ENCODE measurements at regions not wholly inside any gene's neighbourhood (a gene's known extent, or its start where the extent isn't known, plus 50 kb on each side); places are given as distances from the start of the nearest gene placed in this dataset.

DNA sequence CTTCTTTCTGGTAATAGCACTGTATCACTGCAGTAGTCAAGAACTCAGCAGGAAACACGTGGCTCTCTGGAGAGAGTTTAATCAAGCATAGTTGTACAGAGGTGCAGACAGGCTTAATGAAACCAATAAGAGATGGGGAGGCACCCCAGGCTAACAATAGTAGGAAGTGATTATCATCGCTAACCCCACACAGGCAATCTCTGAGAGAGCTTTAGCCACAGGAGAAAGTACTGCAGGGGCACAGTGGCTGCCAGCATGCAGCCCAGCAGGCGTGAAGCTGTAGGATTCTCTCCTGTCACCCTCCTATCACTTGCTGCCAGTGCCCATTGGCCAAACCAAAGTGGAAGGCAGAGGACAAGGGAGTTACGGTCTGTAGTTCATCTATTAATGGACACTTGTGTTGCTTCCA lies 450.0 kb upstream of the RASGEF1B start:
- no peak for DNase-seq

DNA sequence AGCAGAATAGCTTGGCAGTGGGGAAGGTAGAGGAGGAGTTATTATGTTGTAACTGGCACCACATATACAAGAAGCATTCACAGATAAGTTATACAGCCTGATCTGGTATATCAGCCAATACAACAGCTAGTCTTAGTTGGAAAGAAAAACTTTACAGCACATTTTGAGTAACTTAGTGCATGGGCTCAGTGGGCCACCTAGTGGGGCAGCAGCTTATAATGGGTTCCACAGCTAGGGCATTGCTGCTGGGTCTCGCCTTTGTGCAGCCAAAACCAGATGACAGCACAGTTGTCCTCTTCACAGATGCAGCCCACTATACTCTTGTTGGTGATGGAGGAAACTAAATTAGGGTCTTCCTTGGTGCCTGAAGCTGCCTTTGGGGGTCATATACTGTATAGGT lies 448.1 kb upstream of the RASGEF1B start:
- DNase-seq = no peak

DNA sequence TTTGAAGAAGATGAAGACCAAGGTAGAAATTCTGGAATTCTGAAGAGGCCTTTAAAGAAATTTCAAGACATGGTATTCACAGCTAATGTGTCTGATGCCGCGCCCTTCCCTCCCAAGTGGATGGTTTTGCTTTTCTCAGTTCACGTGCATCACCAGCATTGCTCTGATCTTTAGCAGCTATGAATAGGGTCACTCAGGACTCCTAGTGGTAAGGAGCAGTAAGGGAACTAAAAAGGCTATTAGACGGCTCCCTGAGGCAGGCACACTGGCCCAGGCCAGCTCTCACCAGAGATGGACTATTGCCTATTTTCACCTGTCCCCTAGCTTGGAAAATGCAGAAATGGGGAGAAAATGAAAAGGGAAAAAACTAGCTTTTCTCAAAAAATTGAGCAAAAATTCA lies 447.5 kb upstream of the RASGEF1B start:
- no peak for DNase-seq

DNA sequence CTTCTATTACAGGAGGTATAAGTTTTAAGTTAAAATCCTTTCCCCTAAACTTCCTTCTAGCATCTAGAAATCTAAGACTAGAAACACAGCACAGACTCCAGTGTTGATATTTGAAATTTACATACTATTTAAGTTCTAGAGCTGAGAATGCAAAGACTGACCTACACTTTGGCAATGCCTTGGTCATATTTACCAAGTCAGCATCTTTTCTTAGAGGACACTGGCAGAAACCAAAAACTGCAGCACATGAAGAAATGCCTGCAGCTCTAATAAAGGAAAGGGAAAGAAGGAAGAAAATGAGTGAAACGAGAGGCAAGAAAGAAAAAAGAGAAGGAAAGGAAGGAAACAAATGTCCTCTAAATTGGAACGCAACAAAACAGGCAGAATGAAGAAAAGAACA lies 443.7 kb upstream of the RASGEF1B start:
- no peak for DNase-seq

DNA sequence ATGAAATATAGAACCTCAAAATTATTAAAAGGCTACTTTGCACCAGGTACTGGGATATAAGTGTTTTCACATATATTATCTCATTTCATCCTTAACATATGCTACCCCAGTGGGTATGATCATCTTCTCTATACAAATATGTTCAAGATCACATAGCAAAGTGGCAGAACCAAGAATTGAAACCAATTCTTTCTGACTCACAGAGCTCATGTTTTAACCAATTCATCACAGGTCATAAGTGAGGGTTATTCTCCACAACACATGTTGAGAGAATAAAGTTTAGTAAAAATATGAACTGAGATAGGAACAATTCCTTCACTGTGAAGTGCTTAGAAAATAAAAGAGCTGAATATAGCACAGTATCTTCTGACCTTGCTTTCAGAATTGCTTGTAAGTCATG lies 442.9 kb upstream of the RASGEF1B start:
- DNase-seq = no peak

DNA sequence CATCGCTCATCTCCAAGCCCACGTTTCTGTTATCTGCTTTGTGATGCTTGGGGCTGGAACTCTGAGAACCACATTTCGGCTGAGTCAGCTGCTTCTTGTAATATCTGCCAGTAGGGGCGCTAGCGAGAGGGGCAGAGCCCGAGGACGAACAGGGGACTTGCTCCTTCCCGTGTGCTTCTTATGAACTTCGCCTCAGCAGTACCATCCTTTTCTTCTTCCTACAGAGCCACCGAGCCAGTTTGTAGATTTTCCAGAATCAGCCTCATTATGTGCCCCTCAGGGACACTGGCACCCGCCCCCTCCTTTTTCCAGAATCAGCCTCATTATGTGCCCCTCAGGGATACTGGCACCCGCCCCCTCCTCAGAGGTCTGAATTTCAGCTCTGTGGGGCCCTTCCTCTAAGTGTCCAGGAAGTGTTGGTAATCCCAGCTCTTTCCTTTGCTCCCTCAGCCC lies 441.7 kb upstream of the RASGEF1B start:
- DNase-seq = peak; percentile 58

DNA sequence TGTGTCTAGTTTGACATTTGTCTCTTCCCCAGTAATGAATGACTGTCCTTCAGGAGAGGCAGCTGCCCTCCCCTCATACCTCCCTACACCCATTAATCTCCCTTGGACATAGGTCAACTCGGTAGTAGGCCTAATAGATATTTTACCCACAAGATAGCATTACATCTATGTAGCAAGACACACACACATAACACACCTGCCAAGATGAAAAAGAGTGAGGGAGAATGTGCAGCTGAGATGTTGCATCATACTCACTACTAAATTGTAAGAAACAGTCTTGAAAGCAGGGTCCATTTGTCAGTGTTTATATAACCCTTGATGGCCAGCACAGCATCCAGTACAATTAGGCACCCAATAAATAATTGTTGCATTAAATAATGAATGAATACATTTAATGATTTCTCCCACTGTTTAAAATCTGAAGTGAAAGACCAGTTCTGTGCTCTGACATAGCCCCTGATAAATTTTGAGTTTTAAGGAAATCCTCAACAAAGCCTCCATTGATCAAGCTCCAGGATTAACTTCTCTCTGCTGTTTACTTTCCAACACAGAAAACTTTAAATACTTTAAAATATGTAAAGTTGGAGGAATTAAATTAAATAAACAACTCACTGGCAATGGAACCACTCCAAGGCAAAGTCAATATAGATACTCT lies 440.8 kb upstream of the RASGEF1B start:
- no peak for DNase-seq

DNA sequence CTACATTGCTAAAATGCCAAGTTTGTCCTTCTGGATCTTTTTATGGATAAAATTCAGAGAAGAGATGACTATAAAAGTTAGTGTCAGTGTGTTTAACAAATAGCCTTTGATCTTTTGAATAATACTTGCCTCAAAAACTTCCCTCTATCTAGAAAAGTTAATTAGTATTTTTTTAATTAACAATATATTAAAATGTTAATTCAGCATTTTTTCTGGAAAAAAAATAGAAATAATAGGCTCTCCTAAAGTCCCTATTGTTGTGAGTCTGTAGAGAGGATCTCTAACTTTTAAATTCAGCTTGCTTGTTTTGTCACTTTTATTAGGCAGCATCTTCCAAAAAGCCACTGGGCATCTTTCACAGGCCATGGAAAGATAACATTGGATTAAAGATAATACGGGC lies 435.2 kb upstream of the RASGEF1B start:
- no peak for DNase-seq

DNA sequence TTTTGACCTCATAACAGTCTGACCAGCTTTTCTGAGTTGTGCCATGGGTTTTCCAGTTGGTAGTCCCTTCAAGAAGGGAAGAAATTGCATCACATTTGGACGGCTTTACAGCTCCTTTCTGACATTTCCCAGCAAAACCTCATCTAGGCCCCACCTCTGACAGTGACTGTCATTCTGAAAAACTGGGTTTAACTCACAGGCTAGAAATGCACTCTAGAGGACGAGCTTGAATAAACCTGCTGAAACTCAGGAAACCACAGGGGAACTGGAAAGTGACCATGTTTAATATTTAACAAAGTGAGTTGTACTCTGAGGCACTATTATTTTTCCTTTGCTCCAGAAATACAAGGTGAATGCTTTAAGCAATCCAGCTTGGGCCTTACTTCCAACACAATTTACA lies 434.3 kb upstream of the RASGEF1B start:
- no peak for DNase-seq

DNA sequence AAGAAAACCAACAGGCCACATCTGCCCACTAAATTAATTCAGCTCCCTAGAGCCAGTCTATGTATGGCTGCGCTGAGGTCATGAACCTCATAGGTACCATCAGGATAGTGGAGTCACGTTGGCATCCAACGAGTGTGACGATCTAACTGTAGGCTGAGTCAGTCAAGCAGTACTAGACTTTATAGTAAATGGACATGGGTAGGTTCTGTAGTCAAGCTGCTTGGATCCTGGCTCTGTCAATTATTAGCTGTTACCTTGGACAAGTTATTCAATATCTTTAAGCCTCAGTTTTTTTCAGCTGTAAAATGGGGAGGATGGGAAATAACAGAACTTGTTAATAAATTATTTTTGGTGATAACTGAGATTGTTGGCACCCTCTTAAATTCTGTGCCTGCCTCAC lies 432.4 kb upstream of the RASGEF1B start:
- DNase-seq = no peak

DNA sequence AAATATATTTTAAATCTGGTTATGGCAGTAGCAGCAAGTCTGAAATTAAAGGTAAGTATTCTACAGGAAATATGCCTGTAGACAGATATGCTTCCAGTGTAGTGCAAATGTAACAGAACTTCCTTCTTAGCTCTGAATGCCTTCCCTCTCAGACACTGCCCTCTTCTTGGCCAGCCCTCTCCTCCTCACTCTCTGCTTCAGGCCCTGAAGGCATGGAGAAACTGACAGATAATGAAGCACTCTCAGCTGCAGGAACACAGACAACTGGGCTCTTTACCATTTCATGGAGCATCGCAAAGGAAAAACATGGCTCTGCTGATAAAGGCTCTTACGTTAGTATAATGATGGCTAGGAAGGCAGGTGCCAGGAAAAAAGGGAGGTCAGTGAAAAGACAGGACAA lies 431.5 kb upstream of the RASGEF1B start:
- DNase-seq = no peak

DNA sequence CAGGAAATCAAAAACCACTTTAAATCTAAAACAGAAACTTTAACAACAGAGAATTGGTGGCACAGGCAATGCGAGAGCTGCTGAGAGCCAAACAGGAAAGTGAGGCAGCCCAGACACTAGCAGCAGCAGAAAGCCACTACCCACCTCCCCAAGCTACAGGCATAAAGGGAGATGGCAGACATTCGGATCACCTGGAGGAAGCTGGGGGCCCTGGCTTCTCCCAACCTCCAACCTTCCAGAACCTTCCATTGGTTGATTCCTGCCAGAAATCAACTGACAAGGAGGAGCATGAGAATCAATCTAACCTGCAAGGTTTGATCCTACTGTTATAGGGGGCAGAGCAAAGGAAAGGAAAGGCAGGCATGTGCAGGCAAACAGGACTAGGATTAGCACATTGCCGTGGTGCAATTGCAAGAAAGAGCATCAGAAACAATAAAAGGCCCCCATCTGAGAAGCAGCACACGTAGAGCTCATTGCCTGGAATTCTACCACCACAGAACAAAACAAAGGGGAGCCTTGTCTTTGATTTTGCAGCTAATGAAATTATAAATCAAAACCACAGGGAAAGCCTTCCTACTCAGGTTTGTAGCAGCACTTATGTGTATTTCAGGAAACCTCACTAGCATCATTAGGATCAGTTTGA lies 427.3 kb upstream of the RASGEF1B start:
- DNase-seq = no peak

DNA sequence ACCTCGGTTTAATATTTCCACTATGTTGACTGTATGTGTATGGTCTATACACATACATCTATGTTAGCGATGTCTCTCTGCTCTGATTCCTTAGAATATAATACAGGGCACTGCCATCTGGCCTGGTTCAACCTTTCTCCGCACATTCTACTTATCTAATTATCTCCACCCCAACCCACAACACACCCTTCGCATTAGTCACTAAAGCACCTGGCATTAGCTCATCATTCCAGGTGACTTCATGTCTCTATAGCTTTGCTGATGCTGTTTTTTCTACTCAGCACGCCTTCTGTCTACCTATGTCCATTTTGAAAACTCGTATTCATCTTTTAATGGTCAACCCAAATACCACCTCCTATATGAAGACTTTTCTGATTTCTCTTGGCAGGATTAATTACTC lies 425.2 kb upstream of the RASGEF1B start:
- no peak for DNase-seq

DNA sequence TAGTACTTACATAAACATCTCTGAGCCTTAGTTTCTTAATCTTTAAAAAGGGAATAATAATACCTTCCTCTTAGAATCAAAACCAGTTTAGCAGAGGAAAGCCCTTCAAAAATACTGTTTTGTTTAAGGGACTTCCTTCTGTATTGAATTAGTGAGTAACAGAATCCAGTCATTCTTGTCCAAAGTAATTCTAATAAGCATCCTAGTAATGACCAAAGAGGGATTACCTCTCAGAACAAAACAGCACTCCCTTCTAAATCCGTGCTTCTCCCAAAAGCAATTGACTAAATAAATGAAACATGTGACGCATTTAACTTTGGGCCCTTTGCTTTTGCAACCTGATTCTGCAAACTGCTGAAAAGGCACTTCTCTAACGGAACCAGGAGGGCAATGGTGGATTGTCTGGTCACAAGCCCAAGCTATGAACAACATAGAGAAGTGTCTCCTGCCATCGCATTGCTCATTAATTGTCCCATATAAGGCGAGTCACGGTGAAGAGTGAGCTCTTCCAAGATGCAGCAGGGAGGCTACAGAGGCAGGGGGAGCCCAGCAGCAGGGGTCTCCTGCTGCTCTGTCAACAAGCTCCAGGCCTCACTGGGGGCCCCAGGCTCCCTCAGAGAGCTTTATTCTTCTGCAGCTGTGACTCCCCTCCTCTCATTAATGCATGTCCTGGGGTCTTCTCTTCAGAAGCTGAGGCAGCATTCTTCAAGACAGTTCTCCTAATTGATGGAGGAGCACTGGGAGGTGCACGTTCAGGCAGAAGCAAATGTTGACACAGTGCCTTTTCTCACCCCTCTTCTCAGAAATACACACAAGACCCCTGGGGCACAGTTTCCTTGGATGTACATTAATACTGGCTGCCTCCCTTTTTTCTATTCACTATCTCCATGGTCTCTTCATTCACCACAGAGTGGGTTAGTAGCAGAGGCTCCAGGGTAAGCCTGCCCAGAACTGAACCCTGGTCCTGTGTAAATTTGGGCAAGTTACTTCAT lies 419.6 kb upstream of the RASGEF1B start:
- no peak for DNase-seq

DNA sequence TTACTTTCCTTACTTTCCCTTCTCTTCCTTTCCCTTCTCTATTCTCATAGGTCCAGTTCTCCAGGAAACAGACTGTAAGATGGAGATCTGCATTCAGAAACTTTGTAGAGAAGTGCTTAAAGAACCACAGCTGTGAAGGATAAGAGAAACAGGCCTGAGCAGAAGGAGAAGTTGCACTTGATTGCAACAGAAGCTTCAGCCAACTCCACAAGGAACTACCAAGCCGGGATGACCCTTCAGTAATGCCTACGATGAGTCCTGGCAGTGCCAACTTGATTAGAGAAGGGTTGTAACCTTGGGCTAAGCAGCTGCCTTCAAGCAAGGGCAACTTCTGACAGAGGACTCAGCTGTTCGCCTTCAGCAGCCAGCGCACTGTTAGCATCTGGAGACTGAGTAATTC lies 413.3 kb upstream of the RASGEF1B start:
- no peak for DNase-seq

DNA sequence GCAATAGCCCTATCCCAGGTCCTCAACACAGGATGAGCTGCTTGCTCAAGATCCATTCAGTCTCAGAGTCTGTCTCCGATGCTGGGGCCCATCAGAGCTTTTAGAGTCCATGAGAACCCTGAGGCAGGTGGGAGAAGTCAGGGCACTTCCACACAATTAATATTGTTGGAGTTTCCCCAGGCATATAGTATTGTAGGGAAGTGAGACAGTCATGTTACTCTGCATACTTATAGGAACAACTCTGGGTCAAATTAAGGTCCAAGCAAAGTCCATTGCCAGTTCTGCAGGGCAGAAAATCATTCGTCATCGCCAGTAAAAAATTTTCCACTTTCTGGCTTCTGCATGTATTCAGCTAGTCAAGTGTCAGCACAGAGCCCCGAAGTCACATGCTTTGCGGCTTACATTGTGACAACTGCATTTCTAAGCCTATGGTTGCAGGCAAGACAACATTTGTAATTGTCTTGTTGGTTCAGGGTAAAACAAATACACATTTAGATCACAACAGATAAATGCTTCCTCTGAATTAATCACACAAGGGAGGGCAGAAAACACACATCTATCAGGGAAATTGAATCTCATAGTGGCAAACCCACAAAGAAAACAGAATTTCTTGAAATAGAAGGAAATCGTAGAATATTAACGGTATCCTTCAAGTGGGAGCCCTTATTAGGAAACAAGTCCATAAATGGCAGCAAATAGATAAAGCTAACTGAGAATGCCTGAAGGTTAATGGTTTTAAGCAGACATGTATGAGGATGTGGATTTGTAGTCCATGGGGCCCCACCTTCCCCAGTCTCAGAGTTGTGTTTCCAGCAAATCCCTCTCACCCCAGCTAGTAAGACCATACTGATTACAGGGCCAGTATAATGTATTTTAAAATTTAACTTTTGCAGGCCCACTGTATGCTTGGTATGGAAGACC lies 412.1 kb upstream of the RASGEF1B start:
- no peak for DNase-seq

DNA sequence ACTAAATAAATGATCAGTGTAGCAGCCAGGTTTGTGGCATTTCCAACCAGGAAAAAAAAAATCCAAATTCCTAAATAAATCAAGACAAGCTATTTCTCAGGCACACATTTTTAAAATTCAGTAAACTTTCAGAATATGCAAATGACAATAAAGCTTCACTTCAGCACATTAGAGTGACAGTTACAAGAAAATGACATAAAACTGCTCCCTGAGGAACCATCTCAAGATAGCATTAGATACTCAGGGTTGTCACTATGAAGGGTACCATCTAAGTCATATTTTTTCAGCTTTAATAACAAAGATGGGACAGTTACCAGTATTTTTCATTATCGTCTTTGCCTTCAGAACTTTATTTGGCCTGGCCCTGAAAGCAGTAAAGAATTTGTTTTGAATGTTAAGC lies 411.3 kb upstream of the RASGEF1B start:
- no peak for DNase-seq

DNA sequence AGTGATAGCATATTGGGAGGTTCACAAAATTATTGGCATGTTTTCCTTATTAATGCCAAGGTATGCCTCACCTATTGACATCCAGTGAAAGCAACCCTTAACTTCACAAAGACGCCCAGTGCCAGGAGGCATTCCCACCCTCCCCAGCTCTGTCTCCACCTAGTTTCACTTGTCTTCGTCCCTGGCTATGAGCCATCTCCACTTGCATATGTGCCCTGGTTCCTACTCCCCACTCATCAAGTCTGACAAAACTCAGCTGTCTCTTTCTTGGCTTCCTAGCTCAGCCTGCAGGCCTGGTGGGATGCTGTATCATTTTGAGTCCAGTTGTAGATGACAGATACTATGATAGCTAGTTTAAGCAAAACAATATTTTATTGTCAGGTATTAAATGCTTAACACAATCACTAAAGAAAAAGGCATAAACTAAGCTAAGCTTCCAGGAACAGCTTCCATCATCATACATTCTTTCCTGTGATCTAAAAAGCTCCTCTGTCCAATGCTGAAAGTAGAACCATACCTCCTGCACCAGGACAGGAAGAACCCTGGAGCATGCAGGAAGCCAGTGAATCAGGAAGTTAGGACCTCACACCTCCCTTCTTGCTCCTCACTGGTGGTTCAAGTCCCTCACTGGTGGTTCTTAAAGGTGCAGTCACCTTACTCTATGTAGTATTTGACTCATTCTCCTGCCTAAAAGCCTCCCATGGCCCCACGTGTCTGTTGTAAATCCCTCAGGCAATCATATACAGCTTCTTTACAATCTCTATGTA lies 410.3 kb upstream of the RASGEF1B start:
- DNase-seq = no peak

DNA sequence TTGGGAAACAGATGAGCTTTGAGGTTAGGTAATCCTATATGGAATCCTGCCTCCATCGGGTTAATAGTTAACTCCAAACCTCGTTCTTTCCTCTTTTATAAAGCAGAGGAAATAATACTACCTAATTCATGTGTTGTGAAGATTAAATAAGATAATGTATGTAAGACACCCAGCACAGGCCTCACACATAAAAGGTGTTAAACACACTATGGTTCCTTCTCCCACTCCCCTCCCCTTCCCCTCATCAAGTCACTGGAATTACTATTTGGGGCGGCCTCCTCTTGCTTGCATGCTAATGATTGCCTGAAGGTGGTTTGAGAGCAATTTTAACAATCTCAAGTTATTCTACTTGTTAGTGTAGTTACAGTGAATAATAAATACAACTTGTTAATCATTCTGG lies 404.4 kb upstream of the RASGEF1B start:
- DNase-seq = no peak

DNA sequence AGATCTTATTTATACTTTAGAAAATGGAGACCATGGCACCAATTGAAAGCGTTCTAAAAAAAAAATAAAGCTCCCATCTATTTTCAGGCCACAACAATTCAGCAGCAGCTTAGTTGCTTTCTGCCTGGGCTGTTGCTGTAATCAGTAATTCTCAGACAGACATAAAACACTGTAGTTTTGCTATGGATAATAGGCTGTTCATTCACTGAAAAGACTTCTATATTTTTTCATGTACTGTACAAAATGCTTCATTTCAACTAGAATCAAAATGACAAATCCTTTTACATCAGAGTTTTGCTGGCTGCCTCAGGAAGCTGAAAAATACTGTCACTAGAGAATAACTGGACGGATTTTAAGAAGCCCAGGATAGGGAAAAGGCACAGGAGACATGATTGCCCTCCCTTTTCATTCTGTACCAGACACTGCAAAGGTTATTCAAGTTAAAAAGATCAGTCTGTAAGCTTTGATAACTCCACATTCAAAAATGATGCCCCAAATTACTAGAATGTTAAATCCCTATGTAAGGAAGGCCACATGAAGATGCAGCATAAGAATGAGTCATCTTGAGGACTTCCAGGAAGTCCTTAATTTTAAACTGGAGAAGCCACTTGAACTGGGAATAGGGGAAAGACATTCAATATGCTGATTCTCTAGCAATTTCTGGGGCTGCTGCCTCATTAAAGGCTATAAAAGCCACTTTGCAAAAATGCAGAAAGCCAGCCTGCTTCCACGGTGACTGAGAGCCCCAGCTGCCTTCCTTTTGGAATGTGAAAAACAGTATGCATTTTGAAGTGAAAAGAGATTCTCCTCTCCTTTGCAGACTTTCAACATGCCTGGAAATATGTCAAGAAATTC lies 403.2 kb upstream of the RASGEF1B start:
- DNase-seq = no peak

DNA sequence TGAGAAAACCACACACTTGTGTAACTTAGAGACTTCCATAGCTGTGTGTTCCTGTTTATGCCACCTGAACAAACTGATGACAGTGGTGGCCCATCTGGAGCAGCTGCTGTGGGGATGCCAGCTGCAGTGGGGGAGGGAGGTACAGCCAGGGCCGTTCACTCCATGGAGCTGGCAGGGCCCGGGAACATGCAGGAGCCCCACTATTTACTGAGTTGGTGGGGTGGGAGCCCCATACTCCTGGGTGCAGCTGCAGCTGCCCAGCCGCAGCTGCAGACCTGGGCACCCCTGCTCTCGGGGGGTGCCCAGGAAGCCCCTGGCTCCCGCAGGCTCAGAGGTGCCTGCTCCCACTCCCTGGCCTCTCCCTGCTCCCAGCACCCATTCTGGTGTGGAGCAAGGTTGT lies 398.6 kb upstream of the RASGEF1B start:
- no peak for DNase-seq

All from RPMI8226 (cell line).